H1 (cell line): ENCODE measurements at regions not wholly inside any gene's neighbourhood (a gene's known extent, or its start where the extent isn't known, plus 50 kb on each side); places are given as distances from the start of the nearest gene placed in this dataset.

Source experiments
- CTCF ChIA-PET: fragments of 300-600 bp; sonication (Branson Sonifier 250); formaldehyde crosslinking; loops from one replicate; lab custom pipeline; 2021; ENCODE audit not compliant: partially characterized antibody; lab: Charles Lee
- POLR2A ChIA-PET: fragments of 300-600 bp; sonication (Branson Sonifier 250); formaldehyde crosslinking; loops from one replicate; lab custom pipeline; 2021; ENCODE audit warnings: inconsistent platforms; ENCODE audit not compliant: partially characterized antibody; lab: Charles Lee
- DNase-seq, 2 experiments: peaks; one replicate each; pipeline versions ENCODE4 v3.0.0 to v3.0.0-alpha.2; 2010 to 2022; ENCODE audit warnings: low spot score in 2 of 2, low read depth in 1 of 2, mixed read lengths in 1 of 2
- FAIRE-seq: peaks from 2 replicates; lab custom pipeline; 2011; peaks lifted over from hg19 to GRCh38; lab: Jason Lieb, UNC
- H2AFZ ChIP-seq: 2 replicates; pipeline ENCODE4 v1.8.1; 2012; ENCODE audit warnings: low read length, inconsistent platforms
- H2AK5ac ChIP-seq: 2 replicates; pipeline ENCODE4 v1.6.1; 2013; ENCODE audit warnings: low read depth, low read length
- H2BK120ac ChIP-seq: replicated peaks from 2 replicates; pipeline ENCODE3; 2013; ENCODE audit warnings: low read depth, low read length, inconsistent platforms
- H2BK12ac ChIP-seq: 2 replicates; pipeline ENCODE4 v1.6.1; 2013; ENCODE audit warnings: low read depth, low read length
- H2BK15ac ChIP-seq: 2 replicates; pipeline ENCODE4 v1.6.1; 2013; ENCODE audit warnings: low read length
- H2BK20ac ChIP-seq: 2 replicates; pipeline ENCODE4 v1.6.1; 2013; ENCODE audit warnings: low read length
- H2BK5ac ChIP-seq: 2 replicates; pipeline ENCODE4 v1.6.1; 2013; ENCODE audit warnings: low read depth, low read length
- H3K14ac ChIP-seq: 2 replicates; pipeline ENCODE4 v1.6.1; 2013; ENCODE audit warnings: inconsistent platforms; ENCODE audit not compliant: insufficient read length
- H3K18ac ChIP-seq: 2 replicates; pipeline ENCODE4 v1.6.1; 2013; ENCODE audit warnings: low read length; ENCODE audit errors: extremely low read depth
- H3K23ac ChIP-seq: 2 replicates; pipeline ENCODE4 v1.6.1; 2013; ENCODE audit warnings: inconsistent platforms; ENCODE audit not compliant: insufficient read length
- H3K23me2 ChIP-seq: 2 replicates; pipeline ENCODE4 v1.6.1; 2013; ENCODE audit warnings: low read depth, low read length
- H3K27ac ChIP-seq: 2 replicates; pipeline ENCODE4 v1.6.1; 2011; ENCODE audit warnings: low read depth, low read length, inconsistent platforms
- H3K27me3 ChIP-seq, 4 experiments: replicated peaks in 1 of 4; 1 replicate in 1 of 4; 2 replicates in 3 of 4; pipeline versions ENCODE4 v1.6.1 to v1.8.1; 2011 to 2013; ENCODE audit warnings: low read length in 3 of 4, mild to moderate bottlenecking in 3 of 4, inconsistent platforms in 2 of 4, mixed read lengths in 2 of 4, moderate library complexity in 1 of 4; ENCODE audit not compliant: control insufficient read depth in 3 of 4, insufficient read depth in 3 of 4; ENCODE audit errors: extremely low read depth in 1 of 4
- H3K36me3 ChIP-seq, 4 experiments: 2 replicates each; pipeline versions ENCODE4 v1.6.1 to v1.8.1; 2011 to 2013; ENCODE audit warnings: mild to moderate bottlenecking in 4 of 4, low read length in 3 of 4, moderate library complexity in 2 of 4, control low read depth in 1 of 4, inconsistent platforms in 1 of 4; ENCODE audit not compliant: insufficient read depth in 4 of 4, control insufficient read depth in 2 of 4
- H3K4ac ChIP-seq: replicated peaks from 2 replicates; pipeline ENCODE3; 2013; ENCODE audit warnings: low read length, low read depth, mixed read lengths, inconsistent platforms; ENCODE audit not compliant: insufficient read length
- H3K4me1 ChIP-seq, 4 experiments: replicated peaks in 1 of 4; 1 replicate in 1 of 4; 2 replicates in 3 of 4; pipeline versions ENCODE4 v1.6.1 to v1.8.1; 2011 to 2013; ENCODE audit warnings: low read length in 3 of 4, inconsistent platforms in 2 of 4, mixed read lengths in 1 of 4; ENCODE audit not compliant: insufficient read depth in 4 of 4, control insufficient read depth in 3 of 4
- H3K4me2 ChIP-seq, 2 experiments: 2 replicates each; pipeline versions ENCODE4 v1.6.1 to v1.8.1; 2011 to 2013; ENCODE audit warnings: low read depth in 2 of 2, low read length in 2 of 2, control low read depth in 1 of 2, inconsistent platforms in 1 of 2, mild to moderate bottlenecking in 1 of 2; ENCODE audit not compliant: insufficient read depth in 1 of 2
- H3K4me3 ChIP-seq, 4 experiments: fragments of 200-600, 300-600 bp in 1 of 4; sonication (generic), shearing (Covaris generic), sonication (Bioruptor Twin) in 1 of 4; 2 replicates each; pipeline versions ENCODE4 v1.5.1 to v1.8.1; 2011 to 2016; ENCODE audit warnings: low read length in 4 of 4, low read depth in 3 of 4, control low read depth in 2 of 4, inconsistent platforms in 2 of 4, mild to moderate bottlenecking in 2 of 4, mixed read lengths in 1 of 4, moderate library complexity in 1 of 4; ENCODE audit not compliant: insufficient read depth in 2 of 4; ENCODE audit errors: extremely low read depth in 1 of 4
- H3K56ac ChIP-seq: replicated peaks from 2 replicates; pipeline ENCODE3; 2013; ENCODE audit warnings: low read depth, mild to moderate bottlenecking, mixed read lengths, low read length, inconsistent platforms; ENCODE audit not compliant: insufficient read length
- H3K79me1 ChIP-seq: 2 replicates; pipeline ENCODE4 v1.6.1; 2013; ENCODE audit warnings: low read depth, low read length, control low read depth
- H3K79me2 ChIP-seq, 2 experiments: 2 replicates each; pipeline versions ENCODE4 v1.6.1 to v1.8.1; 2012 to 2013; ENCODE audit warnings: low read length in 2 of 2, mild to moderate bottlenecking in 2 of 2, inconsistent platforms in 1 of 2; ENCODE audit not compliant: insufficient read depth in 2 of 2, control insufficient read depth in 1 of 2
- H3K9ac ChIP-seq, 4 experiments: replicated peaks in 1 of 4; 1 replicate in 1 of 4; 2 replicates in 3 of 4; pipeline versions ENCODE4 v1.6.1 to v1.8.1; 2011 to 2013; ENCODE audit warnings: low read depth in 3 of 4, low read length in 3 of 4, control low read depth in 2 of 4, mild to moderate bottlenecking in 2 of 4, moderate library complexity in 2 of 4, inconsistent platforms in 1 of 4; ENCODE audit errors: extremely low read depth in 1 of 4
- H3K9me3 ChIP-seq, 2 experiments: 2 replicates each; pipeline versions ENCODE4 v1.6.1 to v1.8.1; 2012 to 2013; ENCODE audit warnings: mild to moderate bottlenecking in 2 of 2, moderate library complexity in 2 of 2, control low read depth in 1 of 2, inconsistent platforms in 1 of 2, low read depth in 1 of 2, low read length in 1 of 2, mixed read lengths in 1 of 2; ENCODE audit not compliant: insufficient read depth in 2 of 2
- H4K20me1 ChIP-seq, 2 experiments: replicated peaks in 1 of 2; 2 replicates each; pipeline versions ENCODE3 to v1.8.1; 2011 to 2013; ENCODE audit warnings: inconsistent platforms in 2 of 2, low read length in 2 of 2, mild to moderate bottlenecking in 1 of 2; ENCODE audit not compliant: insufficient read depth in 2 of 2, control insufficient read depth in 1 of 2
- H4K5ac ChIP-seq: 2 replicates; pipeline ENCODE4 v1.6.1; 2013; ENCODE audit warnings: low read length, low read depth, mixed read lengths, inconsistent platforms; ENCODE audit not compliant: insufficient read length
- H4K8ac ChIP-seq: 2 replicates; pipeline ENCODE4 v1.8.0; 2013; ENCODE audit warnings: mild to moderate bottlenecking, moderate library complexity, low read length, inconsistent platforms; ENCODE audit not compliant: insufficient read depth; ENCODE audit errors: extremely low read depth
- H4K91ac ChIP-seq: replicated peaks from 2 replicates; pipeline ENCODE3; 2013; ENCODE audit warnings: low read length, mixed read lengths, inconsistent platforms; ENCODE audit not compliant: insufficient read length
- EP300 ChIP-seq, 2 experiments: IDR thresholded peaks; 1 replicate in 1 of 2; 2 replicates in 1 of 2; pipeline ENCODE4 v1.6.1; 2011 to 2012; ENCODE audit warnings: low read depth in 2 of 2, low read length in 2 of 2, mild to moderate bottlenecking in 2 of 2, borderline replicate concordance in 1 of 2, inconsistent platforms in 1 of 2, moderate library complexity in 1 of 2
- GTF2F1 ChIP-seq: IDR thresholded peaks from 2 replicates; pipeline ENCODE4 v1.6.1; 2012; ENCODE audit warnings: low read depth, low read length, improper control_type of control experiment, borderline replicate concordance
- NANOG ChIP-seq: IDR thresholded peaks from 2 replicates; pipeline ENCODE4 v1.6.1; 2011; ENCODE audit warnings: low read length, low read depth, mild to moderate bottlenecking, inconsistent platforms; ENCODE audit not compliant: insufficient read depth, poor library complexity, severe bottlenecking
- YY1 ChIP-seq: IDR thresholded peaks from 2 replicates; pipeline ENCODE4 v1.6.1; 2011; ENCODE audit warnings: low read depth, mild to moderate bottlenecking, low read length
- WGBS, 2 experiments: shearing (Covaris generic) in 1 of 2; methylation state at CpG; one replicate each; pipeline versions ENCODE4 v1.1.6 to v1.1.7; 2013 to 2015; ENCODE audit warnings: low lambda C conversion rate in 2 of 2, mixed read lengths in 2 of 2, inconsistent platforms in 1 of 2, low coverage in 1 of 2, missing lambda C conversion rate in 1 of 2; ENCODE audit not compliant: insufficient replicate concordance in 2 of 2, insufficient coverage in 1 of 2, insufficient read length in 1 of 2; ENCODE audit errors: extremely low coverage in 1 of 2, missing lambda C conversion rate in 1 of 2; 5-methylcytosine and 5-hydroxymethylcytosine counted together

- Histone ChIP-seq H2BK15ac (no peak overlapping the region), H3K4me2 (no peak overlapping the region), H3K18ac (no peak overlapping the region), H3K23ac (no peak overlapping the region), H4K8ac (no peak overlapping the region), H2BK120ac (no peak overlapping the region), H3K9me3 (no peaks in the 10 kb centered on the region), H3K79me1 (no peaks in the 10 kb centered on the region), H3K79me2 (no peaks in the 10 kb centered on the region), H3K4me3 (no peak overlapping the region), H3K27ac (no peak overlapping the region), H4K5ac (no peak overlapping the region), H4K20me1 (no peaks in the 10 kb centered on the region), H4K91ac (no peak overlapping the region), H2BK12ac (no peak overlapping the region), H3K23me2 (no peaks in the 10 kb centered on the region), H2BK20ac (no peak overlapping the region), H3K14ac (no peak overlapping the region), H3K9ac (no peak overlapping the region), H3K4me1 (no peaks in the 10 kb centered on the region), H2BK5ac (no peak overlapping the region), H3K4ac (no peak overlapping the region), H3K56ac (no peak overlapping the region), H2AK5ac (no peak overlapping the region), H2AFZ (no peak overlapping the region), H3K36me3 (no peaks in the 10 kb centered on the region), H3K27me3 (no peaks in the 10 kb centered on the region)
- TF ChIP-seq EP300 (IDR thresholded peaks at IDR 0.05; ENCODE audit: borderline replicate concordance in 1 of 2, low read depth in 2 of 2, low read length in 2 of 2) (no peak), NANOG (no peak), GTF2F1 (no peak), YY1 (no peak)
- DNase-seq: no peak
- ChIA-PET CTCF (interaction anchor here (0.7 to 3.4 kb wide), 14 partner anchors 11 to 674 kb away, joined by 3 to 12 read pairs (median 4); no protein-coding TSS in a partner anchor), POLR2A (interaction anchor here (0.8 to 0.9 kb wide), 2 partner anchors 254 to 271 kb away, joined by 3 read pairs; no protein-coding TSS in a partner anchor)
- 92% methylated on average over 2 of the region's 2 CpGs; no CpG with 5 or more reads in 1 of the 2 experiments for WGBS, 2 experiments
- no peak for FAIRE-seq
Observed at GRCh38 chr4:138494116-138494515, 252.0 kb upstream of the SLC7A11 start.
